SU-DHL-6 (cell line): ENCODE measurements at regions not wholly inside any gene's neighbourhood (a gene's known extent, or its start where the extent isn't known, plus 50 kb on each side); places are given as distances from the start of the nearest gene placed in this dataset.

Experiments
- H2AFZ ChIP-seq: fragments of 200-600 bp; sonication (generic); 2 replicates; pipeline ENCODE4 v1.6.1; 2014; ENCODE audit warnings: low read depth, mild to moderate bottlenecking, moderate library complexity, mixed read lengths, antibody characterized with exemption, low read length; ENCODE audit not compliant: severe bottlenecking
- H3F3A ChIP-seq: fragments of 200-600 bp; shearing (Covaris generic); 2 replicates; pipeline ENCODE4 v1.6.0; 2016; ENCODE audit warnings: antibody characterized with exemption, mild to moderate bottlenecking; ENCODE audit not compliant: insufficient read depth
- H3K27ac ChIP-seq: fragments of 200-600 bp; sonication (generic); 2 replicates; pipeline ENCODE4 v1.5.1; 2016; ENCODE audit warnings: low read depth, mild to moderate bottlenecking, low read length, moderate library complexity, mixed read lengths
- H3K27me3 ChIP-seq: fragments of 200-600 bp; sonication (generic), shearing (Covaris generic); 2 replicates; pipeline ENCODE4 v1.6.0; 2014; ENCODE audit warnings: mild to moderate bottlenecking, low read length
- H3K36me3 ChIP-seq: fragments of 200-600 bp; sonication (generic); 2 replicates; pipeline ENCODE4 v1.6.1; 2014; ENCODE audit warnings: mild to moderate bottlenecking, low read length, mixed read lengths
- H3K4me2 ChIP-seq: fragments of 300-600, 200-600 bp; shearing (Covaris generic), sonication (generic); 2 replicates; pipeline ENCODE4 v1.6.0; 2014; ENCODE audit warnings: low read length, low read depth, mild to moderate bottlenecking; ENCODE audit not compliant: poor library complexity, severe bottlenecking
- H3K4me3 ChIP-seq: fragments of 200-600 bp; sonication (generic); 2 replicates; pipeline ENCODE4 v1.5.1; 2014; ENCODE audit warnings: antibody characterized with exemption, low read length, mild to moderate bottlenecking, mixed read lengths; ENCODE audit not compliant: insufficient read depth, poor library complexity, severe bottlenecking
- H3K79me2 ChIP-seq: fragments of 200-600 bp; sonication (generic); 2 replicates; pipeline ENCODE4 v1.6.1; 2014; ENCODE audit warnings: mild to moderate bottlenecking, low read length, moderate library complexity; ENCODE audit not compliant: insufficient read depth
- H3K9ac ChIP-seq: fragments of 200-600 bp; sonication (generic); 2 replicates; pipeline ENCODE4 v1.7.0; 2014; ENCODE audit warnings: mild to moderate bottlenecking, low read length
- H3K9me2 ChIP-seq: fragments of 200-600 bp; sonication (generic); replicated peaks from 2 replicates; pipeline ENCODE4 v1.6.1; 2014; ENCODE audit warnings: low read length; ENCODE audit not compliant: insufficient read depth
- H3K9me3 ChIP-seq: fragments of 200-600 bp; sonication (generic); 2 replicates; pipeline ENCODE4 v1.6.1; 2014; ENCODE audit warnings: low read length, mixed read lengths; ENCODE audit not compliant: insufficient read depth
- H4K20me1 ChIP-seq: fragments of 200-600 bp; sonication (generic); 2 replicates; pipeline ENCODE4 v1.6.1; 2014; ENCODE audit warnings: low read depth, mild to moderate bottlenecking, antibody characterized with exemption, low read length, moderate library complexity, mixed read lengths
- EZH2phosphoT487 ChIP-seq: fragments of 200-600 bp; sonication (generic), shearing (Covaris generic); conservative IDR thresholded peaks from 2 replicates; pipeline ENCODE4 v1.6.1; 2018; ENCODE audit warnings: mild to moderate bottlenecking, antibody characterized with exemption, low read length, moderate library complexity, mixed read lengths
- TF ChIP-seq, protein P1 (sequence below): fragments of 200-600 bp; sonication (generic); IDR thresholded peaks from one replicate; pipeline ENCODE4 v1.5.1; 2017; ENCODE audit warnings: antibody characterized with exemption, mild to moderate bottlenecking, low read length, moderate library complexity; ENCODE audit not compliant: insufficient read depth, poor library complexity, severe bottlenecking

DNA sequence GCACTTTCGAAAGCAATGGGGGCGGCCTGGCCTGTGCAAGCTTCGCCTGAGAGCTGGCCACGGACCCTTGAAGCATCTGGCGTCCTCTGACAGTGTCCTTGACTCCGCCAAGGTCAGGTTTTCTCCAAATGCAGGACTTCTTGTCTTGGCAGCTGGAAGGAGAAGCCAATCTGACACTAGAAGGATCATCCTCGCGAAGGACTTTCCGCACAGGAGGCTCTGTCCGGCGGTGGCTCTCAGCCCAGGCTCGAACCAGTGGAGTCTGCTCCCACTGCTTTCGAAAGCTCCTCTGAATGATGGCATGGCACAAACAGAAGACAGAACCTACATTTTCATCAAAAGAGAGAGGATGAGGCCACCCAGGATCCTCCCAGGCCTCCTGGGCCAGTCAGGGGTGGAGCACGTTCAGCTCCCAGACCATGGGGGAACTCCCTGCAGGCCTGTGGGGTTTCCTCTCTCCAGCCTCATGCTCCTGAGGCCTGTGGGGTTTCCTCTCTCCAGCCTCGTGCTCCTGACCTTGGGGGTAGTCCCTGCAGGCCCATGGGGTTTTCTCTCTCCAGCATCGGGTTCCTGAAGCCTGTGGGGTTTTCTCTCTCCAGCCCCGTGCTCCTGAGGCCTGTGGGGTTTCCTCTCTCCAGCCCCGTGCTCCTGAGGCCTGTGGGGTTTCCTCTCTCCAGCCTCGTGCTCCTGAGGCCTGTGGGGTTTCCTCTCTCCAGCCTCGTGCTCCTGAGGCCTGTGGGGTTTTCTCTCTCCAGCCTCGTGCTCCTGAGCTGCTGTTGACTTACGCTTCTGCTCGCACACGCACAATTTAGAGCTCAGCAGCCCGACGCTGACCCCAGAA is 396.5 kb upstream of the SALL3 start:
- H3K27me3 ChIP-seq: no peaks in the 10 kb centered on the region
- H3K4me3 ChIP-seq: no peak overlapping the region

DNA sequence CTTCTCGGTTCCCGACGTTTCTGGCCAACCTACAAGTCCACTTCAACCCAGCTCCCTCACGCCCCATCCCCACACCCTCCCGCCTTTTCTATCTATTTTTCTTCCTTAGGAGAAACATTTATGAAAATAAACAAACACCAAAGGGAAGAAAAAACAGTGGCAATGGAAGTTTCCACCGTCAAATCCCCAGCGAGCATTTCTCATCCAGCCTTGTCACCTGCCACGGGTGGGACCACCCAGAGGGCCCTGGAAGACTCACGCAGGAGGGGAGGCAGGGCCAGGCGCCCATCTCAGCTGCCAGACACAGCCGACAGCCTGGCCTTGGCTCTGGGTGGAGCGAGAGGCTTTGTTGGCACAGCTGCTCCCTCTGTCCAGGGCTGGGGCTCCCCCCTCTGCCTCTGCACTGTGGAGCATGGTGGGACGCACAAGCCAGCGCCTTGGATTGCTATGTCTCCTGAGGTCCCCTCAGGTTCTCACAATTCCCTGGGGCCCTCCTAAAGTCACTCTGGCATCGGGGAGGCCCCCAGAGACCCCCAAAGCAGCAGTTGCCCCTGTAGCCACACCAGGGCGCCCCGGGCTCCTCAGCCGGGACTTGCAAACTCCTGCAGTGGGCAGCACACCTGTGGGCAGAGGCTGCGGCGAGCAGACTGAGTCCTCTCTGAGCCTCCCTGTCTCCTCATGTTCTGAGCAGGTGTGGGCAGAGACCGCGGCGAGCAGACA is 395.7 kb upstream of the SALL3 start:
- H3K79me2 ChIP-seq: no peaks in the 10 kb centered on the region
- H3K36me3 ChIP-seq: no peaks in the 10 kb centered on the region
- no peak overlapping the region for H3K27ac ChIP-seq
- no peaks in the 10 kb centered on the region for H3F3A ChIP-seq
- H4K20me1 ChIP-seq: no peaks in the 10 kb centered on the region
- no peaks in the 10 kb centered on the region for H3K27me3 ChIP-seq
- H3K4me3 ChIP-seq: no peak overlapping the region
- no peak for TF ChIP-seq EZH2phosphoT487
- TF ChIP-seq, protein P1, sequence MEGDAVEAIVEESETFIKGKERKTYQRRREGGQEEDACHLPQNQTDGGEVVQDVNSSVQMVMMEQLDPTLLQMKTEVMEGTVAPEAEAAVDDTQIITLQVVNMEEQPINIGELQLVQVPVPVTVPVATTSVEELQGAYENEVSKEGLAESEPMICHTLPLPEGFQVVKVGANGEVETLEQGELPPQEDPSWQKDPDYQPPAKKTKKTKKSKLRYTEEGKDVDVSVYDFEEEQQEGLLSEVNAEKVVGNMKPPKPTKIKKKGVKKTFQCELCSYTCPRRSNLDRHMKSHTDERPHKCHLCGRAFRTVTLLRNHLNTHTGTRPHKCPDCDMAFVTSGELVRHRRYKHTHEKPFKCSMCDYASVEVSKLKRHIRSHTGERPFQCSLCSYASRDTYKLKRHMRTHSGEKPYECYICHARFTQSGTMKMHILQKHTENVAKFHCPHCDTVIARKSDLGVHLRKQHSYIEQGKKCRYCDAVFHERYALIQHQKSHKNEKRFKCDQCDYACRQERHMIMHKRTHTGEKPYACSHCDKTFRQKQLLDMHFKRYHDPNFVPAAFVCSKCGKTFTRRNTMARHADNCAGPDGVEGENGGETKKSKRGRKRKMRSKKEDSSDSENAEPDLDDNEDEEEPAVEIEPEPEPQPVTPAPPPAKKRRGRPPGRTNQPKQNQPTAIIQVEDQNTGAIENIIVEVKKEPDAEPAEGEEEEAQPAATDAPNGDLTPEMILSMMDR: no peak
- no peak overlapping the region for H2AFZ ChIP-seq
- H3K4me2 ChIP-seq: no peak overlapping the region
- H3K9ac ChIP-seq: no peak overlapping the region
- H3K9me3 ChIP-seq: no peaks in the 10 kb centered on the region
- H3K9me2 ChIP-seq: no peaks in the 10 kb centered on the region

More for the DNA sequence above, 396.5 kb upstream of the SALL3 start:
- Histone ChIP-seq H3K79me2 (no peaks in the 10 kb centered on the region), H3K9ac (no peak overlapping the region), H4K20me1 (no peaks in the 10 kb centered on the region), H3K4me2 (no peak overlapping the region), H3K27ac (no peak overlapping the region), H3K36me3 (no peaks in the 10 kb centered on the region), H3F3A (no peaks in the 10 kb centered on the region), H2AFZ (no peak overlapping the region), H3K9me2 (no peaks in the 10 kb centered on the region), H3K9me3 (no peaks in the 10 kb centered on the region)
- TF ChIP-seq, protein P1: no peak
- TF ChIP-seq EZH2phosphoT487: no peak

DNA sequence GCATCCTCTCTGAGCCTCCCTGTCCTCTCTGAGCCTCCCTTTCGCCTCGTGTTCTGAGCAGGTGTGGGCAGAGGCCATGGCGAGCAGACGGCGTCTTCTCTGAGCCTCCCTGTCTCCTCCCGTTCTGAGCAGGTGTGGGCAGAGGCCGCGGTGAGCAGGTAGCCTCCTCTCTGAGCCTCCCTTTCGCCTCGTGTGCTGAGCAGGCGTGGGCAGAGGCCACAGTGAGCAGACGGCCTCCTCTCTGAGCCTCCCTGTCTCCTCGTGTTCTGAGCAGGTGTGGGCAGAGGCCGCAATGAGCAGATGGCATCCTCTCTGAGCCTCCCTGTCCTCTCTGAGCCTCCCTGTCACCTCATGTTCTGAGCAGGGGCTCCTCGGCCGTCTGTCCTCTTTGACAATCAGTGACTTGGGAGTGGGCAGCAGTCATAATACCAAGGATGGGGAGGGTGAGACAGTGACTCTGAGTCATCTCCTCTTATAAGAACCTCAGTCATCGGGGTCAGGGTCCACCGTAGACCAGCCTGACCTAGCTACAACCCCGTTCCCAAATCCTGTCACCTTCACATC is 395.1 kb upstream of the SALL3 start:
- Histone ChIP-seq H3K36me3 (no peaks in the 10 kb centered on the region), H3K9me2 (no peaks in the 10 kb centered on the region), H2AFZ (no peak overlapping the region), H3K4me2 (no peak overlapping the region), H3K79me2 (no peaks in the 10 kb centered on the region), H3F3A (no peaks in the 10 kb centered on the region), H3K9ac (no peak overlapping the region), H3K4me3 (no peak overlapping the region), H3K27ac (no peak overlapping the region), H3K9me3 (no peaks in the 10 kb centered on the region), H4K20me1 (no peaks in the 10 kb centered on the region), H3K27me3 (no peaks in the 10 kb centered on the region)
- TF ChIP-seq, protein P1: no peak
- TF ChIP-seq EZH2phosphoT487: no peak
